ENCODE measurements at regions not wholly inside any gene's neighbourhood (a gene's known extent, or its start where the extent isn't known, plus 50 kb on each side); places are given as distances from the start of the nearest gene placed in this dataset.

DNA sequence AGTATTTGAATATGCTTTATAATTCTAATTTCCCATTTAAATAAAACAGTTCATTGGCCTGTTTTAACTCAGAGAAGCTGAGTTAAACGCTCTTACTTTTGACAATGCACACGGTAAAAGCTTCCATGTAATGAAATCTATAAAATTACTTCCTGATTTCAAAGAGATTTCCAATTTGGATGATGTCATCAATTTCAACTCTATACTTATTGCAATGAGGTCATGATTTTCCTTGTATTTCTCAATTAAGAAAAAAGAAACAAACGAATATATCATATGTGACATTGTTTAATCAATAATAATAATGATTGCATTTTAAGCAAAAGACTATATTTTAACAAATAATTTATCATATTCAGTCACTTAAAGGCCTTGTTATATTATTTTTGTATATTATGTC, 926.1 kb upstream of the MANEA start:
- Mint-ChIP-seq H3K27ac (no peak overlapping the region), H3K36me3 (no peaks in the 10 kb centered on the region), H3K4me1 (no peaks in the 10 kb centered on the region), H3K9me3 (peaks cover 0 to 7% (median 1%) of the 10 kb centered on the region in 8 donors), H3K27me3 (no peaks in the 10 kb centered on the region), H3K4me3 (no peak overlapping the region)
- Histone ChIP-seq H3K27ac (ENCODE audit: low read depth, low read length) (no peak overlapping the region), H3K4me3 (ENCODE audit: low read length in 2 of 2) (no peak overlapping the region), H3K27me3 (ENCODE audit: insufficient read depth, low read length) (no peaks in the 10 kb centered on the region), H3K36me3 (ENCODE audit: insufficient read depth, low read length) (no peaks in the 10 kb centered on the region), H3K4me1 (ENCODE audit: insufficient read depth, low read length) (no peaks in the 10 kb centered on the region), H3K9me3 (ENCODE audit: control insufficient read depth in 1 of 2, low read length in 2 of 2) (no peaks in the 10 kb centered on the region)
- ChIA-PET POLR2A (ENCODE audit: partially characterized antibody) (no interaction called here), CTCF (ENCODE audit: partially characterized antibody) (no interaction called here)
- intact Hi-C loops (cut with micrococcal nuclease) = no loop called here
- DNase-seq = no peak

- ChIA-PET CTCF (ENCODE audit: partially characterized antibody) (no interaction called here), POLR2A (ENCODE audit: partially characterized antibody) (no interaction called here)
- Mint-ChIP-seq H3K36me3 (no peaks in the 10 kb centered on the region), H3K27me3 (no peaks in the 10 kb centered on the region), H3K4me1 (no peaks in the 10 kb centered on the region), H3K9me3 (peaks cover 0 to 8% (median 3%) of the 10 kb centered on the region in 8 donors), H3K4me3 (no peak overlapping the region), H3K27ac (no peak overlapping the region)
- Histone ChIP-seq H3K36me3 (ENCODE audit: insufficient read depth, low read length) (no peaks in the 10 kb centered on the region), H3K27me3 (ENCODE audit: insufficient read depth, low read length) (no peaks in the 10 kb centered on the region), H3K4me1 (ENCODE audit: insufficient read depth, low read length) (no peaks in the 10 kb centered on the region), H3K27ac (ENCODE audit: low read depth, low read length) (no peak overlapping the region), H3K9me3 (ENCODE audit: control insufficient read depth in 1 of 2, low read length in 2 of 2) (no peaks in the 10 kb centered on the region), H3K4me3 (ENCODE audit: low read length in 2 of 2) (no peak overlapping the region)
- no peak for DNase-seq
- intact Hi-C loops (cut with micrococcal nuclease) = no loop called here
Measured at GRCh38 chr6:94645191-94645590, 932.1 kb upstream of the MANEA start.

GRCh38 chr6:94639564-94639963, 937.8 kb upstream of the MANEA start:
- Mint-ChIP-seq H3K36me3 (no peaks in the 10 kb centered on the region), H3K9me3 (peaks cover 0 to 5% (median 1%) of the 10 kb centered on the region in 8 donors), H3K27ac (no peak overlapping the region), H3K27me3 (no peaks in the 10 kb centered on the region), H3K4me1 (no peaks in the 10 kb centered on the region), H3K4me3 (no peak overlapping the region)
- intact Hi-C loops (cut with micrococcal nuclease) = no loop called here
- no peak overlapping the region for H3K4me3 ChIP-seq (ENCODE audit: low read length in 2 of 2)
- H3K4me1 ChIP-seq (ENCODE audit: insufficient read depth, low read length) = no peaks in the 10 kb centered on the region
- no peaks in the 10 kb centered on the region for H3K36me3 ChIP-seq (ENCODE audit: insufficient read depth, low read length)
- no peak overlapping the region for H3K27ac ChIP-seq (ENCODE audit: low read depth, low read length)
- POLR2A ChIA-PET (ENCODE audit: partially characterized antibody) = no interaction called here
- no peaks in the 10 kb centered on the region for H3K27me3 ChIP-seq (ENCODE audit: insufficient read depth, low read length)
- DNase-seq = no peak
- CTCF ChIA-PET (ENCODE audit: partially characterized antibody) = no interaction called here
- H3K9me3 ChIP-seq (ENCODE audit: control insufficient read depth in 1 of 2, low read length in 2 of 2) = no peaks in the 10 kb centered on the region

GRCh38 chr6:94636780-94637385, 940.5 kb upstream of the MANEA start:
- no peak overlapping the region for H3K4me3 ChIP-seq (ENCODE audit: low read length in 2 of 2)
- CTCF ChIA-PET (ENCODE audit: partially characterized antibody) = no interaction called here
- DNase-seq = no peak
- peaks cover 0 to 10% (median 0%) of the 10 kb centered on the region in 8 donors for H3K9me3 Mint-ChIP-seq
- H3K4me1 ChIP-seq (ENCODE audit: insufficient read depth, low read length) = no peaks in the 10 kb centered on the region
- no peaks in the 10 kb centered on the region for H3K27me3 Mint-ChIP-seq
- no peak overlapping the region for H3K4me3 Mint-ChIP-seq
- H3K36me3 Mint-ChIP-seq = no peaks in the 10 kb centered on the region
- no peaks in the 10 kb centered on the region for H3K27me3 ChIP-seq (ENCODE audit: insufficient read depth, low read length)
- no peak overlapping the region for H3K27ac Mint-ChIP-seq
- intact Hi-C loops (cut with micrococcal nuclease) = no loop called here
- H3K36me3 ChIP-seq (ENCODE audit: insufficient read depth, low read length) = no peaks in the 10 kb centered on the region
- POLR2A ChIA-PET (ENCODE audit: partially characterized antibody) = no interaction called here
- no peaks in the 10 kb centered on the region for H3K4me1 Mint-ChIP-seq
- no peaks in the 10 kb centered on the region for H3K9me3 ChIP-seq (ENCODE audit: control insufficient read depth in 1 of 2, low read length in 2 of 2)
- H3K27ac ChIP-seq (ENCODE audit: low read depth, low read length) = no peak overlapping the region

- POLR2A ChIA-PET (ENCODE audit: partially characterized antibody) = no interaction called here
- H3K27ac Mint-ChIP-seq = no peak overlapping the region
Measured at GRCh38 chr6:94623586-94623985, 953.7 kb upstream of the MANEA start.

GRCh38 chr6:94622783-94623182, 954.6 kb upstream of the MANEA start:
- no peaks in the 10 kb centered on the region for H3K27me3 ChIP-seq (ENCODE audit: insufficient read depth, low read length)
- no peaks in the 10 kb centered on the region for H3K4me1 Mint-ChIP-seq
- no peak overlapping the region for H3K27ac ChIP-seq (ENCODE audit: low read depth, low read length)
- no peak for DNase-seq
- H3K4me3 ChIP-seq (ENCODE audit: low read length in 2 of 2) = no peak overlapping the region
- ChIA-PET POLR2A (ENCODE audit: partially characterized antibody) (no interaction called here), CTCF (ENCODE audit: partially characterized antibody) (no interaction called here)
- no peaks in the 10 kb centered on the region for H3K36me3 Mint-ChIP-seq
- H3K36me3 ChIP-seq (ENCODE audit: insufficient read depth, low read length) = no peaks in the 10 kb centered on the region
- intact Hi-C loops (cut with micrococcal nuclease) = no loop called here
- no peaks in the 10 kb centered on the region for H3K27me3 Mint-ChIP-seq
- no peaks in the 10 kb centered on the region for H3K9me3 ChIP-seq (ENCODE audit: control insufficient read depth in 1 of 2, low read length in 2 of 2)
- peaks cover 0 to 3% (median 0%) of the 10 kb centered on the region in 8 donors for H3K9me3 Mint-ChIP-seq
- H3K27ac Mint-ChIP-seq = no peak overlapping the region
- H3K4me3 Mint-ChIP-seq = no peak overlapping the region
- H3K4me1 ChIP-seq (ENCODE audit: insufficient read depth, low read length) = no peaks in the 10 kb centered on the region

More at GRCh38 chr6:94623586-94623985, 953.7 kb upstream of the MANEA start:
- Mint-ChIP-seq H3K9me3 (peaks cover 0 to 3% (median 0%) of the 10 kb centered on the region in 8 donors), H3K4me3 (no peak overlapping the region), H3K4me1 (no peaks in the 10 kb centered on the region), H3K27me3 (no peaks in the 10 kb centered on the region), H3K36me3 (no peaks in the 10 kb centered on the region)
- no peaks in the 10 kb centered on the region for H3K4me1 ChIP-seq (ENCODE audit: insufficient read depth, low read length)
- DNase-seq = no peak
- CTCF ChIA-PET (ENCODE audit: partially characterized antibody) = no interaction called here
- no peaks in the 10 kb centered on the region for H3K36me3 ChIP-seq (ENCODE audit: insufficient read depth, low read length)
- intact Hi-C loops (cut with micrococcal nuclease) = no loop called here
- no peaks in the 10 kb centered on the region for H3K27me3 ChIP-seq (ENCODE audit: insufficient read depth, low read length)
- H3K4me3 ChIP-seq (ENCODE audit: low read length in 2 of 2) = no peak overlapping the region
- H3K9me3 ChIP-seq (ENCODE audit: control insufficient read depth in 1 of 2, low read length in 2 of 2) = no peaks in the 10 kb centered on the region
- H3K27ac ChIP-seq (ENCODE audit: low read depth, low read length) = no peak overlapping the region

DNA sequence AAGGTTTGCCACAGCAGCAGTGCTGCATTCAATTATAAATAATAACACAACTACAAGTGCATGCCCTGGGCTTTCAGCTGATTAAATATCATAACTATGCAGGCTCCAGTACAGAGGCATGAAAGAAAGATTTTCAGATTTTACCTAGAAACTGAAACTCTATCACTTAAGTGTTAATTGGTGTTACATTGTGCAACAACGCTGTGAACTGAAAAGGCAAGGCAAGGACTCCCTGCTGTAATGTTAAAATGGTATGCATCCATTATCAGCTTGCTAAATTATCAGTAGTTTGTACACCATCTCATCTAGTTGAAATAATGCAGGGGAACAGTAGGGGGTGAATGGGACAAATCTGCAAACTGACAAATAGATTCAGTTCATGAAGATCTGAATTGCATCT, 976.7 kb upstream of the MANEA start:
- DNase-seq = no peak
- Histone ChIP-seq H3K4me1 (ENCODE audit: insufficient read depth, low read length) (no peaks in the 10 kb centered on the region), H3K27me3 (ENCODE audit: insufficient read depth, low read length) (no peaks in the 10 kb centered on the region), H3K27ac (ENCODE audit: low read depth, low read length) (no peak overlapping the region), H3K4me3 (ENCODE audit: low read length in 2 of 2) (no peak overlapping the region), H3K36me3 (ENCODE audit: insufficient read depth, low read length) (no peaks in the 10 kb centered on the region), H3K9me3 (ENCODE audit: control insufficient read depth in 1 of 2, low read length in 2 of 2) (peaks cover 0 to 3% of the 10 kb centered on the region in 2 donors)
- Mint-ChIP-seq H3K4me1 (no peaks in the 10 kb centered on the region), H3K27ac (no peak overlapping the region), H3K4me3 (no peak overlapping the region), H3K36me3 (no peaks in the 10 kb centered on the region), H3K27me3 (no peaks in the 10 kb centered on the region), H3K9me3 (peaks cover 3 to 10% (median 6%) of the 10 kb centered on the region in 8 donors)
- intact Hi-C loops (cut with micrococcal nuclease) = no loop called here
- ChIA-PET POLR2A (ENCODE audit: partially characterized antibody) (no interaction called here), CTCF (ENCODE audit: partially characterized antibody) (no interaction called here)

DNA sequence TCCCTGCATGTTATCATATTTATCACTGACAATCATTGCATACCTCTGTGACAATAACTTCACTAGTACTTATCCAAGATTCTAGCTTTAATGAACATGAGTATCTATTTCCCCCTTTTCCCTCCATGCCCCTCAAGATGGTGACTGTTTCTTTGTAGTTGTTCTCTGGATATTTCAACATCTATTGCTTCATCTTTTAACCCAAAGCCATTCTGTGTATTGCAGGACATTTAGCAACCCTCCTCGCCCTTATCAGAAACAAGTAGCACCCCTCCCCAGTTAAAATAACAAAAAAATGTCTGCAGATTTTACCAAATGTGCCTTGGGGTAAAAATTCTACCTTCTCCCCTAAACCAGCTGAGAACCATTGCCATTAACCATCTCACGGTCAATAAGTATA, 979.8 kb upstream of the MANEA start:
- CTCF ChIA-PET (ENCODE audit: partially characterized antibody) = no interaction called here
- peaks cover 0 to 3% of the 10 kb centered on the region in 2 donors for H3K9me3 ChIP-seq (ENCODE audit: control insufficient read depth in 1 of 2, low read length in 2 of 2)
- no peak overlapping the region for H3K4me3 Mint-ChIP-seq
- POLR2A ChIA-PET (ENCODE audit: partially characterized antibody) = no interaction called here
- no peaks in the 10 kb centered on the region for H3K27me3 ChIP-seq (ENCODE audit: insufficient read depth, low read length)
- H3K9me3 Mint-ChIP-seq = peaks cover 0 to 7% (median 4%) of the 10 kb centered on the region in 8 donors
- no peaks in the 10 kb centered on the region for H3K4me1 ChIP-seq (ENCODE audit: insufficient read depth, low read length)
- H3K36me3 Mint-ChIP-seq = no peaks in the 10 kb centered on the region
- no peak overlapping the region for H3K27ac Mint-ChIP-seq
- no peak for DNase-seq
- intact Hi-C loops (cut with micrococcal nuclease) = no loop called here
- H3K27ac ChIP-seq (ENCODE audit: low read depth, low read length) = no peak overlapping the region
- no peak overlapping the region for H3K4me3 ChIP-seq (ENCODE audit: low read length in 2 of 2)
- no peaks in the 10 kb centered on the region for H3K36me3 ChIP-seq (ENCODE audit: insufficient read depth, low read length)
- no peaks in the 10 kb centered on the region for H3K27me3 Mint-ChIP-seq
- H3K4me1 Mint-ChIP-seq = no peaks in the 10 kb centered on the region

Data from CD4-positive, alpha-beta memory T cell (primary cell).